Parathyroid adenoma (tissue), 2 donors: ENCODE measurements at regions not wholly inside any gene's neighbourhood (a gene's known extent, or its start where the extent isn't known, plus 50 kb on each side); places are given as distances from the start of the nearest gene placed in this dataset.

Experiments used
- H2AFZ ChIP-seq: fragments of 300-600 bp; sonication (generic); one replicate; pipeline ENCODE4 v1.7.0; 2017; ENCODE audit warnings: antibody characterized with exemption, mild to moderate bottlenecking
- H3K27ac ChIP-seq: fragments of 300-600 bp; sonication (generic); one replicate; pipeline ENCODE4 v1.7.0; 2017
- H3K27me3 ChIP-seq: fragments of 300-600 bp; sonication (generic); one replicate; pipeline ENCODE4 v1.7.0; 2017; ENCODE audit warnings: low read length; ENCODE audit not compliant: control insufficient read depth, insufficient read depth
- H3K36me3 ChIP-seq: fragments of 300-600 bp; sonication (generic); one replicate; pipeline ENCODE4 v1.7.0; 2017; ENCODE audit warnings: low read length; ENCODE audit not compliant: control insufficient read depth, insufficient read depth
- H3K4me1 ChIP-seq: fragments of 300-600 bp; sonication (generic); one replicate; pipeline ENCODE4 v1.7.0; 2017; ENCODE audit warnings: control low read depth
- H3K4me2 ChIP-seq: fragments of 300-600 bp; sonication (generic); one replicate; pipeline ENCODE4 v1.7.0; 2017; ENCODE audit warnings: low read length
- H3K4me3 ChIP-seq: fragments of 300-600 bp; sonication (generic); one replicate; pipeline ENCODE4 v1.7.0; 2017; ENCODE audit warnings: low read depth, low read length
- H3K79me2 ChIP-seq: fragments of 300-600 bp; sonication (generic); one replicate; pipeline ENCODE4 v1.7.0; 2017; ENCODE audit warnings: control low read depth
- H3K9ac ChIP-seq: fragments of 300-600 bp; sonication (generic); one replicate; pipeline ENCODE4 v1.7.0; 2017; ENCODE audit warnings: mild to moderate bottlenecking
- H3K9me3 ChIP-seq: fragments of 300-600 bp; sonication (generic); one replicate; pipeline ENCODE4 v1.7.0; 2017; ENCODE audit warnings: low read length; ENCODE audit not compliant: control insufficient read depth
- CTCF ChIP-seq: fragments of 300-600 bp; sonication (generic); IDR thresholded peaks from one replicate; pipeline ENCODE4 v1.7.0; 2017; ENCODE audit warnings: antibody characterized with exemption, mild to moderate bottlenecking
- donor health status: primary hyperparathyroidism.

GRCh38 chrX:39137363-39137954, 336.2 kb downstream of the MID1IP1 start:
- H3K9me3 ChIP-seq, result no peaks in the 10 kb centered on the region

GRCh38 chrX:39140581-39140980, 339.3 kb downstream of the MID1IP1 start:
- Histone ChIP-seq H3K4me3 (no peak overlapping the region), H3K36me3 (no peaks in the 10 kb centered on the region), H3K9ac (no peak overlapping the region), H2AFZ (no peak overlapping the region), H3K79me2 (no peaks in the 10 kb centered on the region), H3K9me3 (no peaks in the 10 kb centered on the region), H3K4me1 (no peaks in the 10 kb centered on the region), H3K4me2 (no peak overlapping the region), H3K27ac (no peak overlapping the region), H3K27me3 (no peaks in the 10 kb centered on the region)
- no peak for TF ChIP-seq CTCF

More at GRCh38 chrX:39137363-39137954, 336.2 kb downstream of the MID1IP1 start:
- no peak overlapping the region for H3K9ac ChIP-seq
- TF ChIP-seq CTCF, result no peak
- no peak overlapping the region for H2AFZ ChIP-seq
- no peaks in the 10 kb centered on the region for H3K36me3 ChIP-seq
- no peaks in the 10 kb centered on the region for H3K4me1 ChIP-seq
- H3K27ac ChIP-seq, result no peak overlapping the region
- H3K4me2 ChIP-seq, result no peak overlapping the region
- H3K79me2 ChIP-seq, result no peaks in the 10 kb centered on the region
- H3K27me3 ChIP-seq, result no peaks in the 10 kb centered on the region
- H3K4me3 ChIP-seq, result no peak overlapping the region

GRCh38 chrX:39144323-39144722, 343.1 kb downstream of the MID1IP1 start:
- Histone ChIP-seq H3K4me3 (no peak overlapping the region), H2AFZ (no peak overlapping the region), H3K79me2 (no peaks in the 10 kb centered on the region), H3K4me1 (no peaks in the 10 kb centered on the region), H3K4me2 (no peak overlapping the region), H3K36me3 (no peaks in the 10 kb centered on the region), H3K27me3 (no peaks in the 10 kb centered on the region), H3K9me3 (no peaks in the 10 kb centered on the region), H3K9ac (no peak overlapping the region), H3K27ac (no peak overlapping the region)
- no peak for TF ChIP-seq CTCF

GRCh38 chrX:39144956-39145355, 343.7 kb downstream of the MID1IP1 start:
- H3K36me3 ChIP-seq, result no peaks in the 10 kb centered on the region
- no peaks in the 10 kb centered on the region for H3K27me3 ChIP-seq
- no peak overlapping the region for H3K4me3 ChIP-seq
- no peaks in the 10 kb centered on the region for H3K4me1 ChIP-seq
- no peaks in the 10 kb centered on the region for H3K9me3 ChIP-seq
- H3K79me2 ChIP-seq, result no peaks in the 10 kb centered on the region
- TF ChIP-seq CTCF, result no peak
- no peak overlapping the region for H3K9ac ChIP-seq
- H2AFZ ChIP-seq, result no peak overlapping the region
- H3K4me2 ChIP-seq, result no peak overlapping the region
- H3K27ac ChIP-seq, result no peak overlapping the region

GRCh38 chrX:39145859-39146258, 344.6 kb downstream of the MID1IP1 start:
- Histone ChIP-seq H3K4me3 (no peak overlapping the region), H3K27me3 (no peaks in the 10 kb centered on the region), H3K4me2 (no peak overlapping the region), H3K9me3 (no peaks in the 10 kb centered on the region), H3K4me1 (no peaks in the 10 kb centered on the region), H3K27ac (no peak overlapping the region), H3K79me2 (no peaks in the 10 kb centered on the region), H2AFZ (no peak overlapping the region), H3K9ac (no peak overlapping the region), H3K36me3 (no peaks in the 10 kb centered on the region)
- TF ChIP-seq CTCF, result no peak
